WTC11 (cell line): ENCODE measurements at regions not wholly inside any gene's neighbourhood (a gene's known extent, or its start where the extent isn't known, plus 50 kb on each side); places are given as distances from the start of the nearest gene placed in this dataset.

Experiments used
- ATAC-seq: fragments of 200-7000 bp; cut with Tn5 transposase; 2 replicates; pipeline ENCODE4 v1.10.0; 2021; ENCODE audit warnings: mild to moderate bottlenecking, moderate library complexity
- CTCF ChIA-PET: fragments of 300-600 bp; sonication (Branson Sonifier 250); formaldehyde crosslinking; loops from one replicate; lab custom pipeline; 2021; ENCODE audit warnings: antibody characterized with exemption; lab: Charles Lee
- POLR2A ChIA-PET: fragments of 350-600 bp; sonication (Branson Sonifier 250); formaldehyde crosslinking; loops from one replicate; lab custom pipeline; 2021; ENCODE audit warnings: antibody characterized with exemption; lab: Charles Lee
- DNase-seq: peaks from one replicate; pipeline ENCODE4 v3.0.0; 2021; ENCODE audit warnings: low spot score
- H3K27ac Mint-ChIP-seq: 2 replicates; pipeline ENCODE4 v1.8.0; 2021; ENCODE audit warnings: mixed read lengths
- H3K27me3 Mint-ChIP-seq: 2 replicates; pipeline ENCODE4 v1.8.0; 2021; ENCODE audit warnings: low read depth, mild to moderate bottlenecking, moderate library complexity, mixed read lengths
- H3K36me3 Mint-ChIP-seq: 2 replicates; pipeline ENCODE4 v1.8.0; 2021; ENCODE audit warnings: mixed read lengths
- H3K4me1 Mint-ChIP-seq: 2 replicates; pipeline ENCODE4 v1.8.0; 2022; ENCODE audit warnings: mixed read lengths
- H3K4me3 Mint-ChIP-seq: 2 replicates; pipeline ENCODE4 v1.8.0; 2021; ENCODE audit warnings: mild to moderate bottlenecking, moderate library complexity, mixed read lengths
- H3K9me3 Mint-ChIP-seq: 2 replicates; pipeline ENCODE4 v1.8.0; 2021; ENCODE audit warnings: mixed read lengths
- ARID4B ChIP-seq: sonication (generic); formaldehyde crosslinking; IDR thresholded peaks from 2 replicates; pipeline ENCODE4 v1.8.0; 2023; ENCODE audit warnings: missing genetic modification reagents, mild to moderate bottlenecking, borderline replicate concordance
- ATF2 ChIP-seq: sonication (generic); formaldehyde crosslinking; IDR thresholded peaks from 2 replicates; pipeline ENCODE4 v1.8.1; 2022; ENCODE audit warnings: low read depth, missing genetic modification reagents, borderline replicate concordance
- CTCF ChIP-seq: fragments of 200-600 bp; IDR thresholded peaks from 2 replicates; pipeline ENCODE4 v1.8.0; 2022; ENCODE audit warnings: antibody characterized with exemption
- E2F1 ChIP-seq: sonication (generic); formaldehyde crosslinking; IDR thresholded peaks from 2 replicates; pipeline ENCODE4 v1.8.0; 2022; ENCODE audit warnings: mild to moderate bottlenecking, missing genetic modification reagents
- FOXP1 ChIP-seq: sonication (generic); formaldehyde crosslinking; IDR thresholded peaks from 2 replicates; pipeline ENCODE4 v1.8.0; 2022; ENCODE audit warnings: missing genetic modification reagents, mild to moderate bottlenecking, moderate library complexity, borderline replicate concordance
- GTF2I ChIP-seq: fragments of 250-450 bp; sonication (Bioruptor Pico); conservative IDR thresholded peaks from 2 replicates; pipeline ENCODE4 v1.4.0; 2021; ENCODE audit warnings: mild to moderate bottlenecking
- MYBL2 ChIP-seq: sonication (generic); formaldehyde crosslinking; IDR thresholded peaks from 2 replicates; pipeline ENCODE4 v1.8.1; 2023; ENCODE audit warnings: mild to moderate bottlenecking, moderate library complexity, missing genetic modification reagents
- NFATC4 ChIP-seq: fragments of 250-450 bp; sonication (Bioruptor Pico); IDR thresholded peaks from 2 replicates; pipeline ENCODE4 v1.9.0; 2021; ENCODE audit warnings: mild to moderate bottlenecking
- NFYB ChIP-seq: sonication (generic); formaldehyde crosslinking; conservative IDR thresholded peaks from 2 replicates; pipeline ENCODE4 v1.8.0; 2022; ENCODE audit warnings: low read depth, missing genetic modification reagents
- NR2C2 ChIP-seq: sonication (generic); formaldehyde crosslinking; IDR thresholded peaks from 2 replicates; pipeline ENCODE4 v1.8.0; 2022; ENCODE audit warnings: mild to moderate bottlenecking, missing genetic modification reagents
- SOX15 ChIP-seq: fragments of 250-450 bp; sonication (Bioruptor Pico); IDR thresholded peaks from 2 replicates; pipeline ENCODE4 v1.9.0; 2021; ENCODE audit warnings: mild to moderate bottlenecking
- TEAD1 ChIP-seq: sonication (generic); formaldehyde crosslinking; IDR thresholded peaks from 2 replicates; pipeline ENCODE4 v1.8.0; 2022; ENCODE audit warnings: mild to moderate bottlenecking, missing genetic modification reagents
- TP53 ChIP-seq: sonication (generic); formaldehyde crosslinking; IDR thresholded peaks from 2 replicates; pipeline ENCODE4 v1.8.1; 2023; ENCODE audit warnings: mild to moderate bottlenecking, missing genetic modification reagents
- ZBTB43 ChIP-seq: sonication (generic); formaldehyde crosslinking; IDR thresholded peaks from 2 replicates; pipeline ENCODE4 v1.8.1; 2023; ENCODE audit warnings: mild to moderate bottlenecking, missing genetic modification reagents
- ZNF423 ChIP-seq: fragments of 250-450 bp; sonication (Bioruptor Pico); IDR thresholded peaks from 2 replicates; pipeline ENCODE4 v2.1.2; 2022; ENCODE audit warnings: mild to moderate bottlenecking, moderate library complexity
- ZNF512 ChIP-seq: sonication (generic); formaldehyde crosslinking; IDR thresholded peaks from 2 replicates; pipeline ENCODE4 v1.8.1; 2022; ENCODE audit warnings: missing genetic modification reagents, borderline replicate concordance
- TF ChIP-seq, protein P1 (sequence below): sonication (generic); formaldehyde crosslinking; conservative IDR thresholded peaks from 2 replicates; pipeline ENCODE4 v1.8.1; 2023; ENCODE audit warnings: mild to moderate bottlenecking, low read depth, missing genetic modification reagents, moderate library complexity
- TF ChIP-seq, protein P2 (sequence below): sonication (generic); formaldehyde crosslinking; IDR thresholded peaks from 2 replicates; pipeline ENCODE4 v1.8.1; 2022; ENCODE audit warnings: mild to moderate bottlenecking, missing genetic modification reagents, moderate library complexity, borderline replicate concordance

GRCh38 chr1:30284226-30284625, 439.2 kb downstream of the MATN1 start (continued):
- TF ChIP-seq, protein P1, sequence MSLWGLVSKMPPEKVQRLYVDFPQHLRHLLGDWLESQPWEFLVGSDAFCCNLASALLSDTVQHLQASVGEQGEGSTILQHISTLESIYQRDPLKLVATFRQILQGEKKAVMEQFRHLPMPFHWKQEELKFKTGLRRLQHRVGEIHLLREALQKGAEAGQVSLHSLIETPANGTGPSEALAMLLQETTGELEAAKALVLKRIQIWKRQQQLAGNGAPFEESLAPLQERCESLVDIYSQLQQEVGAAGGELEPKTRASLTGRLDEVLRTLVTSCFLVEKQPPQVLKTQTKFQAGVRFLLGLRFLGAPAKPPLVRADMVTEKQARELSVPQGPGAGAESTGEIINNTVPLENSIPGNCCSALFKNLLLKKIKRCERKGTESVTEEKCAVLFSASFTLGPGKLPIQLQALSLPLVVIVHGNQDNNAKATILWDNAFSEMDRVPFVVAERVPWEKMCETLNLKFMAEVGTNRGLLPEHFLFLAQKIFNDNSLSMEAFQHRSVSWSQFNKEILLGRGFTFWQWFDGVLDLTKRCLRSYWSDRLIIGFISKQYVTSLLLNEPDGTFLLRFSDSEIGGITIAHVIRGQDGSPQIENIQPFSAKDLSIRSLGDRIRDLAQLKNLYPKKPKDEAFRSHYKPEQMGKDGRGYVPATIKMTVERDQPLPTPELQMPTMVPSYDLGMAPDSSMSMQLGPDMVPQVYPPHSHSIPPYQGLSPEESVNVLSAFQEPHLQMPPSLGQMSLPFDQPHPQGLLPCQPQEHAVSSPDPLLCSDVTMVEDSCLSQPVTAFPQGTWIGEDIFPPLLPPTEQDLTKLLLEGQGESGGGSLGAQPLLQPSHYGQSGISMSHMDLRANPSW = no peak
- no peak for TF ChIP-seq NFYB (CRISPR knock-in tag)
- TF ChIP-seq TP53 (CRISPR knock-in tag) = no peak
- TF ChIP-seq NR2C2 (CRISPR knock-in tag) = no peak

GRCh38 chr1:30283199-30283962, 440.0 kb downstream of the MATN1 start:
- CTCF ChIA-PET = interaction anchor here (1.0 to 2.2 kb wide), 2 partner anchors 97 to 126 kb away, joined by 3 to 6 read pairs; no protein-coding TSS in a partner anchor

More at GRCh38 chr1:30283199-30283962, 440.0 kb downstream of the MATN1 start:
- POLR2A ChIA-PET = no interaction called here
- Mint-ChIP-seq H3K27ac (no peak overlapping the region), H3K4me1 (no peaks in the 10 kb centered on the region), H3K9me3 (no peaks in the 10 kb centered on the region), H3K4me3 (no peak overlapping the region), H3K27me3 (no peaks in the 10 kb centered on the region), H3K36me3 (no peaks in the 10 kb centered on the region)
- DNase-seq (no peak), ATAC-seq (no peak)
- no peak for TF ChIP-seq CTCF
- TF ChIP-seq GTF2I (CRISPR knock-in tag) = no peak
- no peak for TF ChIP-seq MYBL2 (CRISPR knock-in tag)
- TF ChIP-seq ZNF423 (CRISPR knock-in tag) = no peak
- TF ChIP-seq ATF2 (CRISPR knock-in tag) = no peak
- TF ChIP-seq, protein P2, sequence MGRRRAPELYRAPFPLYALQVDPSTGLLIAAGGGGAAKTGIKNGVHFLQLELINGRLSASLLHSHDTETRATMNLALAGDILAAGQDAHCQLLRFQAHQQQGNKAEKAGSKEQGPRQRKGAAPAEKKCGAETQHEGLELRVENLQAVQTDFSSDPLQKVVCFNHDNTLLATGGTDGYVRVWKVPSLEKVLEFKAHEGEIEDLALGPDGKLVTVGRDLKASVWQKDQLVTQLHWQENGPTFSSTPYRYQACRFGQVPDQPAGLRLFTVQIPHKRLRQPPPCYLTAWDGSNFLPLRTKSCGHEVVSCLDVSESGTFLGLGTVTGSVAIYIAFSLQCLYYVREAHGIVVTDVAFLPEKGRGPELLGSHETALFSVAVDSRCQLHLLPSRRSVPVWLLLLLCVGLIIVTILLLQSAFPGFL (CRISPR knock-in tag) = no peak
- no peak for TF ChIP-seq ARID4B
- TF ChIP-seq NFATC4 (CRISPR knock-in tag) = no peak
- no peak for TF ChIP-seq ZBTB43 (CRISPR knock-in tag)
- TF ChIP-seq SOX15 (CRISPR knock-in tag) = no peak
- TF ChIP-seq TEAD1 (CRISPR knock-in tag) = no peak
- no peak for TF ChIP-seq ZNF512 (CRISPR knock-in tag)
- TF ChIP-seq FOXP1 = no peak
- TF ChIP-seq E2F1 (CRISPR knock-in tag) = no peak
